ENCODE measurements at regions not wholly inside any gene's neighbourhood (a gene's known extent, or its start where the extent isn't known, plus 50 kb on each side); places are given as distances from the start of the nearest gene placed in this dataset.

DNA sequence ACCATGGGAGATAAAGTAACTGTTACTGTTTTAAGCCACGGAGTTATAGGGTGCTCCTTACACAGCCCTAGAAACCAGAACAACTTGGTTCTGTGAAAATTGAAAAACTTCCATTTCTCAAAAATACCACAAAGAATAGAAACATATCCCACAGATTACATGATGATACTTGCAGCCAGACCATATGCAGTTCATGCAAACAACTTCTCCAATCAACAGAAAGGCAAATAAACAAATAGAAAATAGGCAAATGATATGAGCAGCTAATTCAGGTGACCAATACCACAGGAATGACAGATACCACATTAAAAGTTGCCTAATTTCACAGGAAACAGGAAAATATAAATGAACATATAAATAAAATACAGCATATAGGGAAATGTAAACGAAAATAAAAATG is 297.5 kb downstream of the HTR7 start:
- TF ChIP-seq, protein P1, sequence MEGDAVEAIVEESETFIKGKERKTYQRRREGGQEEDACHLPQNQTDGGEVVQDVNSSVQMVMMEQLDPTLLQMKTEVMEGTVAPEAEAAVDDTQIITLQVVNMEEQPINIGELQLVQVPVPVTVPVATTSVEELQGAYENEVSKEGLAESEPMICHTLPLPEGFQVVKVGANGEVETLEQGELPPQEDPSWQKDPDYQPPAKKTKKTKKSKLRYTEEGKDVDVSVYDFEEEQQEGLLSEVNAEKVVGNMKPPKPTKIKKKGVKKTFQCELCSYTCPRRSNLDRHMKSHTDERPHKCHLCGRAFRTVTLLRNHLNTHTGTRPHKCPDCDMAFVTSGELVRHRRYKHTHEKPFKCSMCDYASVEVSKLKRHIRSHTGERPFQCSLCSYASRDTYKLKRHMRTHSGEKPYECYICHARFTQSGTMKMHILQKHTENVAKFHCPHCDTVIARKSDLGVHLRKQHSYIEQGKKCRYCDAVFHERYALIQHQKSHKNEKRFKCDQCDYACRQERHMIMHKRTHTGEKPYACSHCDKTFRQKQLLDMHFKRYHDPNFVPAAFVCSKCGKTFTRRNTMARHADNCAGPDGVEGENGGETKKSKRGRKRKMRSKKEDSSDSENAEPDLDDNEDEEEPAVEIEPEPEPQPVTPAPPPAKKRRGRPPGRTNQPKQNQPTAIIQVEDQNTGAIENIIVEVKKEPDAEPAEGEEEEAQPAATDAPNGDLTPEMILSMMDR (IDR thresholded peaks at IDR 0.05) = no peak
- no peak for TF ChIP-seq EZH2 (IDR thresholded peaks at IDR 0.05; ENCODE audit: borderline replicate concordance, insufficient read depth, low read depth, low read length, poor library complexity, severe bottlenecking)

Measured in B cell (primary cell).